BJ (cell line): ENCODE measurements at regions not wholly inside any gene's neighbourhood (a gene's known extent, or its start where the extent isn't known, plus 50 kb on each side); places are given as distances from the start of the nearest gene placed in this dataset.

Experiments
- CTCF ChIA-PET: fragments of 350-600 bp; formaldehyde crosslinking; extraction: SDS; loops from one replicate; lab custom pipeline; 2021; ENCODE audit warnings: antibody characterized with exemption, inconsistent platforms; lab: Yijun Ruan, JAX
- POLR2A ChIA-PET: fragments of 300-600 bp; sonication (Branson Sonifier 250); formaldehyde crosslinking; extraction: SDS; loops from one replicate; lab custom pipeline; 2021; ENCODE audit warnings: antibody characterized with exemption; lab: Charles Lee
- DNase-seq: peaks from one replicate; pipeline ENCODE4 v3.0.0-alpha.2; 2011; ENCODE audit warnings: low read depth
- H3K27me3 ChIP-seq: 2 replicates; pipeline ENCODE4 v1.6.0; 2011; ENCODE audit warnings: low read length; ENCODE audit not compliant: control insufficient read depth, insufficient read depth
- H3K36me3 ChIP-seq: 2 replicates; pipeline ENCODE4 v1.5.1; 2011; ENCODE audit warnings: low read length; ENCODE audit not compliant: control insufficient read depth, insufficient read depth
- H3K4me3 ChIP-seq: 2 replicates; pipeline ENCODE4 v1.5.1; 2011; ENCODE audit warnings: low read depth, mild to moderate bottlenecking, control low read depth, low read length
- CTCF ChIP-seq: IDR thresholded peaks from 2 replicates; pipeline ENCODE4 v1.5.1; 2011; ENCODE audit warnings: low read depth, mild to moderate bottlenecking, control low read depth, inconsistent platforms, low read length, moderate library complexity; ENCODE audit not compliant: insufficient read depth

- CTCF ChIA-PET = no interaction called here
- H3K36me3 ChIP-seq = no peaks in the 10 kb centered on the region
- H3K27me3 ChIP-seq = no peaks in the 10 kb centered on the region
- POLR2A ChIA-PET = no interaction called here
- H3K4me3 ChIP-seq = no peak overlapping the region
- TF ChIP-seq CTCF = no peak
- no peak for DNase-seq
Observed at GRCh38 chr14:104390221-104390931, 189.2 kb upstream of the C14orf180 start.

- POLR2A ChIA-PET = no interaction called here
- no peaks in the 10 kb centered on the region for H3K27me3 ChIP-seq
- no peaks in the 10 kb centered on the region for H3K36me3 ChIP-seq
- CTCF ChIA-PET = no interaction called here
- H3K4me3 ChIP-seq = no peak overlapping the region
- TF ChIP-seq CTCF = no peak
- no peak for DNase-seq
Observed at GRCh38 chr14:104390941-104391901, 188.3 kb upstream of the C14orf180 start.

GRCh38 chr14:104392001-104392395 lies 187.6 kb upstream of the C14orf180 start:
- H3K4me3 ChIP-seq = no peak overlapping the region
- TF ChIP-seq CTCF = no peak
- H3K36me3 ChIP-seq = no peaks in the 10 kb centered on the region
- ChIA-PET POLR2A (no interaction called here), CTCF (no interaction called here)
- no peak for DNase-seq
- no peaks in the 10 kb centered on the region for H3K27me3 ChIP-seq

- CTCF ChIA-PET = no interaction called here
- DNase-seq = no peak
- TF ChIP-seq CTCF = no peak
- Histone ChIP-seq H3K36me3 (no peaks in the 10 kb centered on the region), H3K27me3 (no peaks in the 10 kb centered on the region), H3K4me3 (no peak overlapping the region)
- POLR2A ChIA-PET = no interaction called here
Observed at GRCh38 chr14:104392396-104393198, 187.0 kb upstream of the C14orf180 start.
